T47D (cell line): ENCODE measurements at regions not wholly inside any gene's neighbourhood (a gene's known extent, or its start where the extent isn't known, plus 50 kb on each side); places are given as distances from the start of the nearest gene placed in this dataset.
"Not testable (repeated sequence)": the region's sequence is repeated elsewhere in the genome, so short reads cannot be mapped to it uniquely, and the experiment has no call there.

ENCODE experiments used
- DNase-seq, 2 experiments: peaks; one replicate each; pipeline versions ENCODE4 v3.0.0 to v3.0.0-alpha.2; 2011 to 2012; ENCODE audit warnings: low read depth in 1 of 2, low spot score in 1 of 2
- JUND ChIP-seq: IDR thresholded peaks from 2 replicates; pipeline ENCODE4 v1.6.1; 2012; ENCODE audit warnings: low read depth
- in situ Hi-C: cut with HindIII; loops from 2 replicates; pipeline ENCODE4 v1.10.0; 2016; ENCODE audit warnings: low sequenced_read_pairs, low pct_unique_long_range_greater_than_20kb

GRCh38 chrX:40385682-40386081 is 195.1 kb upstream of the ATP6AP2 start:
- TF ChIP-seq JUND: no peak
- in situ Hi-C loops: no loop called here
- DNase-seq: no peak

GRCh38 chrX:40385256-40385655 is 195.5 kb upstream of the ATP6AP2 start:
- in situ Hi-C loops: no loop called here
- TF ChIP-seq JUND: no peak
- DNase-seq: no peak

GRCh38 chrX:40383969-40384368 is 196.8 kb upstream of the ATP6AP2 start:
- DNase-seq: no peak
- no peak for TF ChIP-seq JUND
- in situ Hi-C loops: no loop called here

- DNase-seq: no peak
- in situ Hi-C loops: no loop called here
- no peak for TF ChIP-seq JUND
Measured at GRCh38 chrX:40383360-40383759, 197.4 kb upstream of the ATP6AP2 start.

- in situ Hi-C loops: no loop called here
- DNase-seq: no peak
- TF ChIP-seq JUND: no peak
Measured at GRCh38 chrX:40380655-40381488, 199.9 kb upstream of the ATP6AP2 start.

GRCh38 chrX:40377684-40378083 is 203.1 kb upstream of the ATP6AP2 start:
- DNase-seq: no peak
- in situ Hi-C loops: no loop called here
- no peak for TF ChIP-seq JUND

GRCh38 chrX:40374486-40374885 is 206.3 kb upstream of the ATP6AP2 start:
- no peak for TF ChIP-seq JUND
- in situ Hi-C loops: no loop called here

GRCh38 chrX:40373641-40374040 is 207.1 kb upstream of the ATP6AP2 start:
- in situ Hi-C loops: no loop called here
- no peak for DNase-seq
- no peak for TF ChIP-seq JUND

More at GRCh38 chrX:40374486-40374885, 206.3 kb upstream of the ATP6AP2 start:
- DNase-seq: no peak

GRCh38 chrX:40373025-40373424 is 207.7 kb upstream of the ATP6AP2 start:
- DNase-seq: no peak
- TF ChIP-seq JUND: no peak
- in situ Hi-C loops: no loop called here

- DNase-seq: no peak
- in situ Hi-C loops: no loop called here
- TF ChIP-seq JUND: no peak
Measured at GRCh38 chrX:40371376-40371775, 209.4 kb upstream of the ATP6AP2 start.

- in situ Hi-C loops: no loop called here
- no peak for TF ChIP-seq JUND
- DNase-seq: no peak
Measured at GRCh38 chrX:40368611-40369061, 212.1 kb upstream of the ATP6AP2 start.

GRCh38 chrX:40366661-40367060 is 214.1 kb upstream of the ATP6AP2 start:
- in situ Hi-C loops: no loop called here
- TF ChIP-seq JUND: no peak
- peak in 1 of 2 experiments; percentile 20 for DNase-seq

- DNase-seq, in situ Hi-C loops: not testable (repeated sequence)
Measured at GRCh38 chrX:40362291-40362690, 218.5 kb upstream of the ATP6AP2 start.

- no peak for TF ChIP-seq JUND
- in situ Hi-C loops: no loop called here
- DNase-seq: no peak
Measured at GRCh38 chrX:40360557-40360956, 220.2 kb upstream of the ATP6AP2 start.
